ENCODE measurements at regions not wholly inside any gene's neighbourhood (a gene's known extent, or its start where the extent isn't known, plus 50 kb on each side); places are given as distances from the start of the nearest gene placed in this dataset.

DNA sequence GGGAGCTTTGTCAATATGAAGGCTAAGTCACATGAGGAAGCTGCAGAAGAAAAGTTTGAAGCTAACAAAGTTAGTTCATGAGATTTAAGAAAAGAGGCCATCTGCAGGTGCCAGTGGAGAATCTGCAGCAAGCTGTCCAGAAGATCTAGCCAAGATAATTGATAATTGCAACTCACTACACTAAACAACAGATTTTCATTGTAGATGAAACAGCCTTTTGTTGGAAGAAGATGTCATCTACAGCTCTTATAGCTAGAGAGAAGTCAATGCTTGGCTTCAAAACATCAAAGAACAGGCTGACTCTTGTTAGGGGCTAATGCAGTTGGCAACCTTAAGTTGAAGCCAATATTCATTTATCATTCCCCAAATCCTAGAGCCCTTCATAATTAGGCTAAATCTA lies 83.7 kb downstream of the RIN2 start:
- TF ChIP-seq, protein P1, sequence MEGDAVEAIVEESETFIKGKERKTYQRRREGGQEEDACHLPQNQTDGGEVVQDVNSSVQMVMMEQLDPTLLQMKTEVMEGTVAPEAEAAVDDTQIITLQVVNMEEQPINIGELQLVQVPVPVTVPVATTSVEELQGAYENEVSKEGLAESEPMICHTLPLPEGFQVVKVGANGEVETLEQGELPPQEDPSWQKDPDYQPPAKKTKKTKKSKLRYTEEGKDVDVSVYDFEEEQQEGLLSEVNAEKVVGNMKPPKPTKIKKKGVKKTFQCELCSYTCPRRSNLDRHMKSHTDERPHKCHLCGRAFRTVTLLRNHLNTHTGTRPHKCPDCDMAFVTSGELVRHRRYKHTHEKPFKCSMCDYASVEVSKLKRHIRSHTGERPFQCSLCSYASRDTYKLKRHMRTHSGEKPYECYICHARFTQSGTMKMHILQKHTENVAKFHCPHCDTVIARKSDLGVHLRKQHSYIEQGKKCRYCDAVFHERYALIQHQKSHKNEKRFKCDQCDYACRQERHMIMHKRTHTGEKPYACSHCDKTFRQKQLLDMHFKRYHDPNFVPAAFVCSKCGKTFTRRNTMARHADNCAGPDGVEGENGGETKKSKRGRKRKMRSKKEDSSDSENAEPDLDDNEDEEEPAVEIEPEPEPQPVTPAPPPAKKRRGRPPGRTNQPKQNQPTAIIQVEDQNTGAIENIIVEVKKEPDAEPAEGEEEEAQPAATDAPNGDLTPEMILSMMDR (conservative IDR thresholded peaks at IDR 0.05) = no peak
- TF ChIP-seq ZFX (IDR thresholded peaks at IDR 0.05) = no peak
